Cardiac fibroblast (primary cell): ENCODE measurements at regions not wholly inside any gene's neighbourhood (a gene's known extent, or its start where the extent isn't known, plus 50 kb on each side); places are given as distances from the start of the nearest gene placed in this dataset.

Experiments
- DNase-seq, 2 donors: peaks; one replicate each; pipeline versions ENCODE4 v3.0.0 to v3.0.0-alpha.2; 2010; ENCODE audit warnings: low read depth in 2 of 2
- H3K4me3 ChIP-seq, 2 donors: replicated peaks in 1 of 2; 1 replicate in 1 of 2; 2 replicates in 1 of 2; pipeline ENCODE4 v1.5.1; 2011; ENCODE audit warnings: low read depth in 2 of 2, low read length in 2 of 2, mild to moderate bottlenecking in 2 of 2, moderate library complexity in 1 of 2
- CTCF ChIP-seq: IDR thresholded peaks from one replicate; pipeline ENCODE4 v1.5.1; 2011; ENCODE audit warnings: low read depth, mild to moderate bottlenecking, low read length, inconsistent platforms

DNA sequence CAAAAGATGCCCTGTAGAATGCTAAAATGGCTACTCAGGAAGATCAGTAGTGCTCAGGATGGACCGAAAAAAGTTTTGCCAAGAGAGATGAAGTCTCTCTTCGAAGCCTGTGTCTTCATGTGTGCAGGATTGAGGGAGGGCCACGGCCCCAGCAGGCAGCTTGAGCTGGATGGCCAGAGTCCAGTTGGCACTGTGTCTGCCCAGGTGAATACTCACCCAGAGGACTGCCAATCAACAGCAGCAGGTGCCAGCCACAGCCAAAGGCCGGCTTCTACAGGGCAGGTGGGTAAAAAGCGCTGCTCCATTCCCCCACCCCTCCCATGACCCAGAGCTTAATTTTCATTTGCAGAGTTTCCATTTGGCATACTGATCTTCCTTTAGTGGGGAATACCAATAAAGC is 287.9 kb upstream of the ZNF608 start:
- no peak for DNase-seq
- no peak for TF ChIP-seq CTCF
- no peak overlapping the region for H3K4me3 ChIP-seq

DNA sequence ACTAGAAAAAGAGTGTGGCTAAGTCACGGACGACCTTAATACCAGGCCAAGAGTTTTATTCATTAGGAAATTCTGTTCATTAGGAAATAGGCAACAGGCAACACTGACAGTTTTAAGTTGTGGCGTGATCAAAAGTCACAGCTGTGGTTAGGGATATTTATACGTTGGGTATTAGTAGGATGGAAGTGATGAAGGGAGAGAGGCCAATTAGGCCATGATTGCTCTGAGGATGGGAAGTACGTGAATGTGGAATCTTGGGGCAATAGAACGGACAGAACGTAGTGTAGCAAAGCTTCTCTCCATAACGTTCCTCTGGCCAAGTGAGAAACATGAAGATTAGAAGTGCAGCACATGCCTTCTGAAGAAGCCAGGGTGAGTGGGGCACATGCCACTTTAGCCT is 290.1 kb upstream of the ZNF608 start:
- no peak for TF ChIP-seq CTCF
- no peak overlapping the region for H3K4me3 ChIP-seq
- DNase-seq = no peak

DNA sequence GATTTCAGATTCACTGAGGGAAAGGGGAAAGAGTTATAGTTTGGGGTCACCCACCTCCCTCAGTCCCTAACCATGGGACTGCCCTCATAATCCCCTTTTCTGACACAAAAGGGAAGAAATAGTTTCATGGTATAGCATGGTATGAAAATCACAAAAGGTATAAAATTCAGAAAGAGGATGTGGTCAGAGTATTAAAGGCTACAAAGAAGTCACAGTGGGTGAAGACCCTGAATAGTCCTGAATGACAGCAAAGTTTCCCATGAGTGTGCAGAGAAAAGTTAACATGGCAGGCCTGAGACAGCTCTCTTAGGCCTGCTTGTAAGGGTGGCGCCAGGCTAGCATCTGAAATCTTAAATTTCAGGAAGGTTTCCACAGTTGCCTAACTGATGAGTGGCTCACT is 290.6 kb upstream of the ZNF608 start:
- DNase-seq = no peak
- no peak for TF ChIP-seq CTCF
- H3K4me3 ChIP-seq = no peak overlapping the region

- TF ChIP-seq CTCF = no peak
- no peak overlapping the region for H3K4me3 ChIP-seq
- DNase-seq = no peak
Observed at GRCh38 chr5:125037530-125037929, 291.1 kb upstream of the ZNF608 start.

- DNase-seq = no peak
- no peak for TF ChIP-seq CTCF
Observed at GRCh38 chr5:125038477-125038876, 292.0 kb upstream of the ZNF608 start.

GRCh38 chr5:125041798-125042197 is 295.4 kb upstream of the ZNF608 start:
- no peak for TF ChIP-seq CTCF
- DNase-seq = no peak
- H3K4me3 ChIP-seq = no peak overlapping the region

More at GRCh38 chr5:125038477-125038876, 292.0 kb upstream of the ZNF608 start:
- H3K4me3 ChIP-seq = no peak overlapping the region

- H3K4me3 ChIP-seq = no peak overlapping the region
- TF ChIP-seq CTCF = no peak
- peak; percentile 33 to 63 for DNase-seq
Observed at GRCh38 chr5:125042261-125042890, 295.9 kb upstream of the ZNF608 start.
